Body of pancreas (tissue), 4 donors: ENCODE measurements at regions not wholly inside any gene's neighbourhood (a gene's known extent, or its start where the extent isn't known, plus 50 kb on each side); places are given as distances from the start of the nearest gene placed in this dataset.

Source experiments
- POLR2A ChIP-seq, 3 donors: fragments of 450-650 bp; IDR thresholded peaks; one replicate each; pipeline ENCODE4 v1.6.1; 2016; ENCODE audit warnings: antibody characterized with exemption in 3 of 3, mild to moderate bottlenecking in 2 of 3
- TF ChIP-seq, protein P1 (sequence below), 7 experiments: fragments of 450-650 bp in 4 of 7; fragments of 200-600 bp in 3 of 7; sonication (generic) in 3 of 7; IDR thresholded peaks; one replicate each; pipeline ENCODE4 v1.5.1; 2016 to 2019; ENCODE audit warnings: antibody characterized with exemption in 7 of 7

DNA sequence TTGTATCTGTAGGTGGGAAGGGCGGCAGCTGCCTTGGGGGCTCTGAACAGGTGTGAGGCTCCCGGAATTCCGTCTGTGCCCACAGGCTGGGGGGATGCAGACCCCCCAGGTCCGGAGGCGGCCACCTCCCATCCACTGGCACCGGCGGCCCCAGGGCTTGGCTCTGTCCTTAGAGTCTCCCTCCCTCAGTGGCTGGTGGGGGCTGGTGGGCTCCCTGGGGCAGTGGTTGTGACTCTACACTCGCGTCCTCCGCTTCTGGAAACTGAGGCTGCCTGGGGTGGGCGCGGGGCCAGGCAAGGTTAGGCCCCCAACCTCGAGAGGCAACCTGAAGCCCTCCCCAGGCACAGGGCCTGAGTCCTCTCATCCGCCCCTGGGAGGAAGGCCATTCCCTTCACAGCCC, 1305.4 kb downstream of the BRD1 start:
- TF ChIP-seq, protein P1, sequence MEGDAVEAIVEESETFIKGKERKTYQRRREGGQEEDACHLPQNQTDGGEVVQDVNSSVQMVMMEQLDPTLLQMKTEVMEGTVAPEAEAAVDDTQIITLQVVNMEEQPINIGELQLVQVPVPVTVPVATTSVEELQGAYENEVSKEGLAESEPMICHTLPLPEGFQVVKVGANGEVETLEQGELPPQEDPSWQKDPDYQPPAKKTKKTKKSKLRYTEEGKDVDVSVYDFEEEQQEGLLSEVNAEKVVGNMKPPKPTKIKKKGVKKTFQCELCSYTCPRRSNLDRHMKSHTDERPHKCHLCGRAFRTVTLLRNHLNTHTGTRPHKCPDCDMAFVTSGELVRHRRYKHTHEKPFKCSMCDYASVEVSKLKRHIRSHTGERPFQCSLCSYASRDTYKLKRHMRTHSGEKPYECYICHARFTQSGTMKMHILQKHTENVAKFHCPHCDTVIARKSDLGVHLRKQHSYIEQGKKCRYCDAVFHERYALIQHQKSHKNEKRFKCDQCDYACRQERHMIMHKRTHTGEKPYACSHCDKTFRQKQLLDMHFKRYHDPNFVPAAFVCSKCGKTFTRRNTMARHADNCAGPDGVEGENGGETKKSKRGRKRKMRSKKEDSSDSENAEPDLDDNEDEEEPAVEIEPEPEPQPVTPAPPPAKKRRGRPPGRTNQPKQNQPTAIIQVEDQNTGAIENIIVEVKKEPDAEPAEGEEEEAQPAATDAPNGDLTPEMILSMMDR (IDR thresholded peaks at IDR 0.05) = no peak
- TF ChIP-seq POLR2A (IDR thresholded peaks at IDR 0.05) = no peak
